Activated CD4-positive, CD25-positive, alpha-beta regulatory T cell treated with anti-CD3 and anti-CD28 coated beads, Interleukin-2, amount 50 U/mL, for 24 hours (primary cell): ENCODE measurements at regions not wholly inside any gene's neighbourhood (a gene's known extent, or its start where the extent isn't known, plus 50 kb on each side); places are given as distances from the start of the nearest gene placed in this dataset.
"Not testable (repeated sequence)": the region's sequence is repeated elsewhere in the genome, so short reads cannot be mapped to it uniquely, and the experiment has no call there.

Experiments used
- ATAC-seq, 2 donors: fragments of 150-1000 bp; cut with Tn5 transposase; one replicate each; pipeline ENCODE4 v1.10.0; 2021; ENCODE audit warnings: mild to moderate bottlenecking in 1 of 2, moderate library complexity in 1 of 2

DNA sequence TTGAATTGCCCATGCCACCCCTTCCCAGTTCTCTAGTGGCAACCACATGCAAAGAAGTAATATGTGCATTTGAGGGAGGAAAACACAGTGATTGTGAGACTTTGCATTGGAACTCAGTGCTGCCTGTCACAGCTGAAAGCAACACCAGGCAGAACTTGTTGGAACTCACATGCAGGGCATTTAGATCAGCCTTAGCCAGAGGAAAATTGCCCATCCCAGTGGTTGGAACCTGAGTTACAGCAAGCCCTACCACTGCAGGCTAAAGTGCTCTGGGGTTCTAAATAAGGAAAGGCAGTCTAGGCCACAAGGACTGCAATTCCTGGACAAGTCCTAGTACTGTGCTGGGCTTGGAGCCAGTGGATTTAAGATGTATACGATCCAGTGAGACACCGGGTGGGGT, 245.3 kb upstream of the UFL1 start:
- ATAC-seq = no peak

DNA sequence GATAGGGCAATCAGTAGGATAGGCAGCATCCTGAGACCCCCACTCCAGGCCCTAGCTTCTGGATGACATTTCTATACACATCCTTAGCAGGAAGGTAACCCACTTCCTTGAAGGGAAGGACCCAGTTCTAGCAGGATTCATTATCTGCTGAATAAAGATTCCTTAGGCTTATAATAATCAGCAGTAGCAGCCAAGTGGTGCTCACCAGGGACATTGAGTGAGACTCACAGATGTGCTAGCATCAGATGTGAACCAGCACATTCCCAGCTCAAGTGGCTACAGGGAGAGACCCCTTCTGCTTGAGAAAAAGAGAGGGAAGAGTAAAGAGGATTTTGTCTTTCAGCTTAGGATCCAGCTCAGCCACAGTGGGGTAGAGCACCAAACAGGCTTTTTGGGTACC, 244.8 kb upstream of the UFL1 start:
- no peak for ATAC-seq

DNA sequence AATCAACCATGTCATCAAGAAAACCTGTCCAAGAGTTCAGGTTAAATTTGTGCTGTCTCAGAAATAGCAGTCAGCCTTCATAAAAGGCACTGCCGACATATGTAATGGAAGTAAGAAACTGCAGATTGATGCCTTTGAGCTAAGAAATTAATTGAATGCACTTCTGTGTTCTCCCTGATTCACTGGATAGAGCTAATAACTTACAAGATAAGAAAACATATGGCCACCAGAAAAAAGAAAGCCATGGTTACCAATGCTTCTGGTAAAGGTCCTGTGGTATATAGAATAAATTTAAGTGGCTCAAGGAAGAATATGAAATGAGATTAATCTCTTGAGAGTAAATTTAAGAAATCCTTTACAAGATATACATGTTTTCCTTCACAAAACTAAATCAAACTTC, 242.5 kb upstream of the UFL1 start:
- ATAC-seq = no peak

- no peak for ATAC-seq
These were observed 235.1 kb upstream of the UFL1 start for GRCh38 chr6:96286503-96286902.

DNA sequence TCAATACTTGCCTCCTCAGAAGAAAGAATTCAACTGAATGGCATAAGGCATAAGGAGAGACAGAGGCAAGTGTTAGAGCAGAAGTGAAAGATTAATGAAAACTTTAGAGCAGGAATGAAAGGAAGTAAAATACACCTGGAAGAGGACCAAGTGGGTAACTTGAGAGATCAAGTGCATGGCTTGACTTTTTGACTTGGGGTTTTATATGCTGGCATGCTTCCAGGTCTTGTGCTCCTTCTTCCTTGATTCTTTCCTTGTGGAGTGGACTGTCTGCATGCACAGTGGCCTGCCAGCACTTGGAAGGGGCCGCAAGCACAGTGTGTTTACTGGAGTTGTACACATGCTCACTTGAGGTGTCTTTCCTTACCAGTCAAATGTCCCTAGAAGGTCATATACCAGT, 222.1 kb upstream of the UFL1 start:
- ATAC-seq = no peak

DNA sequence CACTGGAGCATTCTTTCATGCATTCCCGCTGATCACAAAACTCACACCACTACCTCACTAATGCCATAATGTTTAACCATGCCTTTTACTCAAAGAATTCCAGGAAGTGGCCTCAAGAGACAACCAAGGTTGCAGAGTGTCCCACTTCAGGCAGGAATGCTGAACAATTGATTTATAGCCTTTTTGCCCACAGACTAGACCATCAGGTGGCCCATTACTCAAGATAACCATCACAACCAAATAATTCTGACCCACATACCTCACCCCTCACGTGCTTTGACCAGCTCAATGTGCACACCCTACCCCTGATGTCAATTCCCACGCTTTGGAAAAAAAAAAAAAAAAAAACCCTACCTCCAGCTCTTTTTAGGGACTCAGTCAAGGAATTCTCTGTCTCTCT, 220.6 kb upstream of the UFL1 start:
- ATAC-seq = no peak

- no peak for ATAC-seq
These were observed 219.8 kb upstream of the UFL1 start for GRCh38 chr6:96301781-96302180.

DNA sequence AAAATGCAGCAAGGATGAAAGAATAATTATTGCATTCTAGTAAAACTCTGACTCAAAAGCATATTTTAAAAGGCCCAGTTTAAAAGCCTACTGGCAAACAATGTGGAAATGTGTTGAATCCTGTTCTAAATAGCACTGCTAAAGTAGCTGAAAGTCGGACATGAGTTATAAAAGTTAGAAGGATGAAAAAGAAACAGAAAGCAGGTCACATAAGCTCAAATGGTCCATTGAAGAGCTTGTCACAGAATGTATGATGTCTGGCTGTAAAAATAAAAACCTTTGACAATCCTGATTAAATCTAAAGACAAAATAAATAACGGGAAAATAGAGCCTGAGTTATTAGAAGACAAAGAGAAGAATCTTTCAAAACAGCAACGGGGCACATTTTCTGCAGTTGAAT, 218.6 kb upstream of the UFL1 start:
- no peak for ATAC-seq

DNA sequence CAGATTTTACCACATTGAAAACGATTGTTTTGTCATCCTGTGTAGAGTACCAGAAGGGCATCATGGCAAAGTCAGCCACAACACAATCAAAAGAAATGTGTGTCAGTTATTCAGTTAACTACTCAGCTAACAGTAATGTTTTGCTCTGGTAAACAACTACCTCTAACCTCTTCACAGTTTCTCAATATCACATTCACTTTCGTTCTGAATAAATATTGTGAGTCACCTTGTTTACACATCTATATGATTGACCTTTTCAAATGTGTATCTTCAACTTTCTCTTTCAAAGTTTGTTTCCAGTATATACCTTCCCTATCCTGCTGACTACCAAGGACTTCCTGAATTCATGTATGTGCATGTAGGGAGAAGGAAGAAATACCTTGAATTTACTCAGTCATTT, 216.6 kb upstream of the UFL1 start:
- ATAC-seq = peak; percentile 25 to 45

DNA sequence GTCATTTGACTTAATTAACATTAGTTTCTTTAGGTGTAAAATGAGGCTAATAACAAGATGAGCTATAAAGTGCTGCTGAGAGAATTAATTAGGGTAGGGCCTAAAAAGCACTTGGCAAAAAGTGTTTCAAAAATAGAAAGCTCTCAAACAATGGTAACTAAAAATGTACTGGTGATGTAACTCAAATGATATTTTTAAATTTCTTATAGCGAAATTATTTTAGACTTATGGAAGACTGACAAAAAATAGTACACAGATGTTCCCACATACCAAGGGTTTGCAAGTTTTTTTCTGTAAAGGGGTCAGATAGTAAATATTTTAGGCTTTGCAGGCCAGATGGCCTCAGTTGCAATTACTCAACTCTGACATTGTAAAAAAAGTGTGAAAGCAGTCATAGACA, 190.7 kb upstream of the UFL1 start:
- no peak for ATAC-seq

- ATAC-seq = no peak
These were observed 181.4 kb upstream of the UFL1 start for GRCh38 chr6:96340164-96340563.

GRCh38 chr6:96345501-96345900, 176.1 kb upstream of the UFL1 start:
- ATAC-seq = no peak

- ATAC-seq = no peak
These were observed 140.4 kb upstream of the UFL1 start for GRCh38 chr6:96381246-96381645.

DNA sequence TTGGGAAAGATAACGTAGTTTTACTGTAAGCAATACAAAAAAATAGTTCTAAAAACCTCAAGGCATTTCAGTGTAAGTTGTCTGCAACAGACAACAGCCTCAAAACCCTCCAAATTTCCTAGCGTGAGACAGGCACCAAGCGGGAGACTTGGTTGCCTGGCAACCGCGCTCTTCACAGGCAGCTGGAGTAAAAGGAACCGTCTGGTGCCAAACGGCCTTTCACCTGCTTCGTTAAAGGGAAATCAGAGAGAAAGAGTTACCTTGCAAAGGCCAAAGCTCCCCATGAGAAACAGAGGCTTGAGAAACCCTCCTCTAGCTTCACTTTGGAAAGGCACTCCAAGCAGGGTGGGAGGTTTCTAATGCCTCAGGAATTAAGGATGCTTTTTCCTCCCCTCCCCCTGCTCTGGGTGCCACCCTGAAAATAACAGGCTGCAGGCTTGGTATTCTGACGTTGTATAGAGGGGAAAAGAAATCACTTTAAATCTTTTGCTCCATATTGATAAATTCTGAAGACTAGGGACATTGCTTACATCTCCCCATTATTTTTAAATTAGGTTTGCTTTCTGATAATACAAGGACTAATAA, 129.7 kb upstream of the UFL1 start:
- no peak for ATAC-seq

DNA sequence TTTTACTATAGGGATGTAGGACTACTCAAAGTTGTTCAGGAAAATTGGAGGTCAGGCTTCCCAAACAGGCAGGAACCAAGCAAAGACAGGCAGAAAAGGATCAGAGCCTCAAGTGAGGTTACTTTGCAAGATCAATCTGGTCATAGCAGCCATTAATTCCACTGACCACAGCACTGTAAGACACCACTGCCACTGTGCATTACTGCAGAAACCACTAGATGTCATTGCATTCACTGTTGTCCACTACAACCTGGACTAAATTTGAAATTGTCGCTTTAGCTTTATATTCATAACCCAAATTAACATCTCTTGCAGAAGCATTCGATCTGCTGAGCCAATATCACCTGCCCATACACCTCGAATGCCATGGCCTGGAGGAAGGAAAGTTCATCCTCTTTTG, 126.9 kb upstream of the UFL1 start:
- no peak for ATAC-seq

DNA sequence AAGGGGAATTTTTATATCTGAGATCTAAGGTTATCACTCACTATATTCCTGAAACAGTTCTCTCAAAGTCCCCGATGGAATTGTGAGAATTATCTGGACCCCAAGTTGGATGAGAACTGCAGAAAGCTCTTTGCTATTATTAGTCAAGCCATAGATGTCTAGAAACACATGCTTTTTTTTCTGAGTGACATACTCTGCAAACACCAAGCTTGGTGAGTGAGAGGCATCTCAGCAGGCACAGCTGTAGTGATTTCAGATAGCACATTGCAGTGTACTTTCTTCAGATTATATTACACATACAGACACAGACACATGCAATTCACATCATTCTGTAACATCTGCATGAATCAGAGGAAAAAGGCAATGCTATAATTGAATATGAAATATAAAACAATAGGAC, 111.1 kb upstream of the UFL1 start:
- ATAC-seq = no peak

- ATAC-seq = no peak
These were observed 101.3 kb upstream of the UFL1 start for GRCh38 chr6:96420294-96420693.

DNA sequence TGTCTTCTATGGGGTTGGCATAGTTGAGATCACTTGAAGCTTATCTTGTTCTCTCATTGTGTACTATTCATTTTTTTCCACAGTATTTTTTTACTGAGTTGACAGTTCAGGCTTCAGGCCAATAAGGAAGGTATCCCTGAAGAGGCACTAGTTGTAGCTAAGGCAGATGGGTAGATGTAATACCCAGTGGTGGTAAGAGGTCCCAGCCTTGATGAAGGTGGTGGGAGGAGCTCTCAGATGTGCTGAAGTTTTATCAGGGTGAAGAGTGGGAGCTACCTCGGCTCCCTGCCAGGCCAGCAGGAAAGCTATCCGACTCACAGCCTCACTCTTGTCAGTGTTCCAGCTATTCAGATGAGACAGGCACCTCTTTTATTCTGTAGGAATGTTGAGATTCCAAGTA, 87.7 kb upstream of the UFL1 start:
- ATAC-seq = no peak

DNA sequence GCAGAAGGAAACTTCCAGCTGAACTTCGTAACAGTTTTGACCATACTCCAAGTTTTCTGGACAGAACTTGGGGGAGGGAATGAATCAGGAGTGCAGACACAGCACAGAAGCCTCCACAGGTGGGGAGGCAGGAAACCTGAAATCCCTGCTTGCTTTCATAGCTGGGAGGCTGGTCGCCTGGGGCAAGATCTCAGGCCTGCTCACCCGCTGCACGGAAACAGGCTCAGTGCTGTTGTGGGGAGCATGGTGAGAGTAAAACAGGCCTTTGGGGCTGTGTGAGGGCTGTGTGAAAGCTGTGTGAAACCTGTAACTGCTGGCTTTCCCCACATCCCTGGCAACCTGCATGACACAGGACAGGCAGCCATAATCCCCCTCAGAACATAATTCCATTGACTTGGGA, 85.2 kb upstream of the UFL1 start:
- no peak for ATAC-seq

DNA sequence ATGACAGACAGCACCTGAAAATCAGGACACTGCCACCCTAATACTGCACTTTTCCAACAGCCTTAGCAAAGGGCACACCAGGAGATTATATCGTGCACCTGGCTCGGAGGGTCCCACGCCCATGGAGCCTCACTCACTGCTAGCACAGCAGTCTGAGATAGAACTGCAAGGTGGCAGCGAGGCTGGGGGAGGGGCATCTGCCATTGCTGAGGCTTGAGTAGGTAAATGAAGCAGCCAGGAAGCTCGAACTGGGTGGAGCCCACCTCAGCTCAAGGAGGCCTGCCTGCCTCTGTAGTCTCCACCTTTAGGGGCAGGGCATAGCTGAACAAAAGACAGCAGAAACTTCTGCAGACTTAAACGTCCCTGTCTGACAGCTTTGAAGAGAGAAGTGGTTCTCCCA, 84.4 kb upstream of the UFL1 start:
- not testable (repeated sequence) for ATAC-seq

DNA sequence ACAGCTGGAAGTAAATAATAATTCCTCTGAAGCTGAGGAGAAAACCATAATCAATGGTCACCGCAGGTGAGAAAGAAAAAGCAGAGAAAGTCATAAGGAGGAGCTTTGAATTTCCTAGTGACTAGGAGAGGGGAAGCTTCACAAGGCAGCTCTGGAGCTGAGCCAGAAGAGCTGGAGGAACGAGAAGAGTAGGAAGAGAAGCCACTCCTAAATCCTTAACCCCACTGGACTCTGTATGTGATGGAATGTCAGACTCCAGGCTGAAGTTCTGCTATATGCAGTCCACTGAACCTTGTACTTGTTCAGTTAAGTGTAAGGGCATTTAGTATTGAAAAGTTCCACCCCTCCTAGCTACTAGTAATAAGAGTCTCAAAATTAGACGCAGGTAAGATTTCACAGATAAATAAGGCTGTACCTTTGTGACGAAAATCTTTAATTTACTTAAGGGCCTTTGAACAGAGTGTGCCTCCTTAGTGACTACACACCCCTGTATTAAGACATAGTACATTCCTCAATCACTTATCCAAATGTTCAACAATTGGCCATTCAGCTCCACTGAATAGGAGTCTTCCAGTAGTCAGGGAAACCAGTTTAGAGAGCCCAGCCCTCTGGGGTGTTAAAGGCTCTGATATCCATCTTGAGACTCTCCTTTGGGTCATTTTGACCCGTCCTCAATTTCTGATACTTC, 71.4 kb upstream of the UFL1 start:
- no peak for ATAC-seq

- no peak for ATAC-seq
These were observed 70.9 kb upstream of the UFL1 start for GRCh38 chr6:96450770-96451130.

GRCh38 chr6:96458771-96459170, 62.8 kb upstream of the UFL1 start:
- no peak for ATAC-seq

GRCh38 chr6:96460052-96460700, 61.4 kb upstream of the UFL1 start:
- ATAC-seq = no peak
